Retina (tissue), 1 donor: ENCODE measurements at regions not wholly inside any gene's neighbourhood (a gene's known extent, or its start where the extent isn't known, plus 50 kb on each side); places are given as distances from the start of the nearest gene placed in this dataset.
A peak's percentile ranks its signal among the peaks of the same experiment; 100 is the strongest.
"Not testable (repeated sequence)": the region's sequence is repeated elsewhere in the genome, so short reads cannot be mapped to it uniquely, and the experiment has no call there.

Experiments used
- DNase-seq: peaks from one replicate; pipeline ENCODE4 v3.0.0-alpha.2; 2016

DNA sequence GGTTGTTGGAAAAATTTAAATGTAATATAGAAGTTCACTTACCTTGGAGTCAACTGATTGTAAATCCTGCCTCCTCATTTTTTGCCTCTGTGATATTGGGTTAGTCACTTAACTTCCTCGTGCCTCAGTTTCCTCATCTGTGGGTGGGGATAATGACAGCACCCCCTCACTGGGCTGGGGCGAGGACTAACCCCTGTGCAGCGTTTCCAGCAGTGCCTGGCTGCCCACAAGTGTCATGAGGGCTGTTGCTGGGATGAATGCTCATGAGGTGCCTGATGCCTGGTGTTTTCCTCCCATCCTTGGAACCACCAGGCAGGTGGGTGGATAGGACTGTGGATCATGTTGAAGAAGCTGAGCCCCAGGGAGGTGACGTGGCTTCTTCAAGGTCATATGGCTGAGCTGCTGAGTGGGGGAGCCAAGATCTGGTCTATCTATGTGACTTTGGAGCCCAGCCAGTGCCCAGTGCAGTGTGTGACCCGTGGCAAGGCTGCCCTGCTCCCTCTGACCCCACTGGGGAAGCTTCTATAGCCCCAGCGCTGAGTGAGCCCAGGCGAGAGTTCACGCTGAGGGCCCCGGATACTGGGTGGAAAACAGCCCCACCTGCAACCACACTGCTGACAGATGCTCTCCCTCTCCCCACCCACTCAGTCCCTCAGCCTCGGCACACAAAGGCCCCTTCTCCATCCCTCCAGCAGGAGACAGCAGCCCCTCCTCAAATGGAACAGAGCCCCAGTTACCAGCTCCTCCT is 446.0 kb downstream of the PTPRU start:
- peak; percentile 56 for DNase-seq

DNA sequence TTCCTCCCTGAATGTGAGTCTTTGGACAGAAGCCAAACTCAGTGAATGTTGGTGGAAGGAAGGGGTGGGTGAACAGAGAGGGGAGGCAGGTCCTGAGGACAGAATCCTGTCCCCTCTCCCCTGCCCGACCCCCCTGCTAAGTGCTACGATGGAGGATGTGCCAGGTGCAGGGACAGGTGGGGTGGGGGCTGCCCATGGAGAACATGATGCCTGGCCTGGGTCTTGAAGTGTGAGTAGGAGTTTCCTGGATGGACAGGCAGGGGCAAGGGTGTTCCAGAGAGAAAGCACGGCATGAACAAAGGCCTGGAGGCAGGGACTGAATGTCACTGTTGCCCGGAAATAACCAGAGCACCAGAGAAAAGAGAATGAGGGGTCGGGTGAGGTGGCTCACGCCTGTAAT is 445.1 kb downstream of the PTPRU start:
- not testable (repeated sequence) for DNase-seq

DNA sequence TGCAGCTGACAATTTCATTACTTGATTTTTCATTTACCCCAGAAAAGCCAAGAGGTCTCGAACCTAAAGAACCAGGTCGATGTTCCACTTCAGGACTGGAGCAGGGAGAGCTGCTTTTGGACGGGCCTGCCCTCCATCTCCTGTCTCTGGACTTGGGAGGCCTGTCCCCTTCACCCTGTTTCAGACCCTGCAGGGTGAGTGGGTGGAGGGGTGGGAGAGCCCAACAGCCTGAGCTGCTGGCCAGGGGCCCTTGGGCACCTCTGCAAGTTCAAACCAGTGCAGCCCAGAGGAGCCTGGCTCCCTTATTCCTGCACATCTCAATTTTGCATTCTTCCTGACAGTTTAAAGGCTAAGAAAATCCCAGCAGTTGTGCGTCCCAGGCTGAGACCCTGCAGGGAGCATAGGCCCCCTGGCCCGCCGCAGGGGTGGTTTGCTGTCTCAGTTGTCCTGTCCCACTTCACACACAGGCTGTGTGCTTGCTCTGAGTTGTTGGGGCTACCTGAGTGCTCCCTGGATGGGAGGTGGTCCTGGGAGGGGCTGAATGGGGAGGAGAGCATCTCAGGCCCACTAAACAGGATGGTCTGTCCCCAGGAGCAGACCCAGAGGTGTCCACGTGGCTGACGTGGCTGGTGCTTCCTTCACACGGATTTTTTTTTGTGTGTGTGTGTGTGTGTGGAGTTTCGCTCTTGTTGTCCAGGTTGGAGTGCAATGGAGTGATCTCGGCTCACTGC is 443.7 kb downstream of the PTPRU start:
- DNase-seq = no peak

DNA sequence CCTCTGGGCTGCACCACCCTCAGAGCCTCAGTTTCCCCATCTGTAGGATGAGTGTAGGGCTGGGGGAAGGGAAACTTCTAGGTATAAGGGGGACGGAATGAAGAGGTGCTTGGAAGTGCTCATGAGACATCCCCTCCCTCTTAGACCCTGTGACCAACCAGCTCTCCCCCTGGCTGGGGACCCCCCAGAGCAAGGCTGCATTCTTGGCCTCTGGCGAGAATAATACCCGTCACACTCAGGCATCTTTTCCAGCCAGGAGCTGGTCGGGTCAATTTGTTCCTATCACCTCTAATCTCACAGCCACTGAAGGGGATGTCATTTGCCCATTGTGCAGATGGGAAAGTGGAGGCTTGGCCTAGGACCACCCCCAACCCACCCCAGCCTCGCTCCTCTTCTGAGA is 443.0 kb downstream of the PTPRU start:
- DNase-seq = no peak

DNA sequence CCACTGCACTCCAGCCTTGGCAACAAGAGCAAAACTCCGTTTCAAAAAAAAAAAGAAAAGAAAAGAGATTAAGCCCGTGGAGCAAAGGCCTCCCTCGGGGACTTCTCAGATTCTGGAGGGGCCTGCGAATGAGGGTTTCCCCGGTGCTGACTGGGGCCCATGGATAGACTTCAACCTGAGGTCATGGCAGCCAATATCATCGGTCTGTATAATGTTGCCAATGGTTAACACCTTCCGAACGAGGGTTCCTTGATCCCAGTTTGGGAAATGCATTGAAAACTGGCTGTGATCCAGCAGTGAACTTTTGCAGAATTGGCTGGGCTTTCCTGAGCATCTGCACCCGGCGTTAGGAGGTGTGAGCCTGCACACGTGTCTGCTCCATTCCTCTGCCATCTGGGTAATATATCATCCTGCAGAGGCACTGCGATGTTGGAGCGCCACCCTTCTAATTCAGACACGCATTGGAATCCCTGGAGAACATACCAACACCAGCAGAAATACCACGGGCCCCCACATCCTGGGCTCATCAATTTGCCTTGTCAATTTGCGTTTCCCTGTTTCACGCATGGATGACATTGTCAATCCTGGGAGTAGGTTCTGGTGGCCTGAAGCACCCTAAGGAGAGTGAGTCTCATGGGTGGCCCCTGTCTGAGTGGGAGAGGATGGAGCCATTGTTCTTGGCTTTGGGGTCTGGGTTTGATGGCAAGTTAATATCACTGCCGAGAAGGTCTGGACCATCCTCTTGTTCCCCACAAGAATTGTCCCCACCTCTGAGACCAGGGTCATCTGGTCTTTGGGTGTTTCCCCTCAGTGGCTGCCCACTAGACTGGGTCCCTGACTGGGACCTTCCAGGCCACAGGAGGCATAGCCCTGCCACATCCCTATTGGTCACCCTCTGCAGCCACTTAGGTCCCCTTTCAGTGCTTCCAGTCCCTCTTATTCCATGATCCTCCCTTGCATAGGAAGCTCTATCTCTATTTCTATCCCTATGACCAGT is 441.0 kb downstream of the PTPRU start:
- no peak for DNase-seq

DNA sequence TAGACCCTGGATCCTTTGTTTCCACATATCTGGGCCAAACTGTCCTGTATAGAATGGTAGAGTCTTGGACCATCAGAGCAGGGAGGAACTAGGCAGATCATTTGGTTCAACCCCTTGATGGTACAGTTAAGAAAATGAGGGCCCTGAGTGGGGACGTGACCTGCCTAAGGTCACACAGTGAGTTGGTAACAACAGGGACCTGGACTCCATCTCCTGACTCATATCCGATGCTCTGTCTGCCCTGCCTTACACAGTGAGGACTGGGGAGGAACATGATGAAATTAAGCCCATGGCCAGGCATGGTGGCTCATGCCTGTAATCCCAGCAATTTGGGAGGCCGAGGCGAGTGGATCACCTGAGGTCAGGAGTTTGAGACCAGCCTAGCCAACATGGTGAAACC is 440.2 kb downstream of the PTPRU start:
- DNase-seq = no peak

DNA sequence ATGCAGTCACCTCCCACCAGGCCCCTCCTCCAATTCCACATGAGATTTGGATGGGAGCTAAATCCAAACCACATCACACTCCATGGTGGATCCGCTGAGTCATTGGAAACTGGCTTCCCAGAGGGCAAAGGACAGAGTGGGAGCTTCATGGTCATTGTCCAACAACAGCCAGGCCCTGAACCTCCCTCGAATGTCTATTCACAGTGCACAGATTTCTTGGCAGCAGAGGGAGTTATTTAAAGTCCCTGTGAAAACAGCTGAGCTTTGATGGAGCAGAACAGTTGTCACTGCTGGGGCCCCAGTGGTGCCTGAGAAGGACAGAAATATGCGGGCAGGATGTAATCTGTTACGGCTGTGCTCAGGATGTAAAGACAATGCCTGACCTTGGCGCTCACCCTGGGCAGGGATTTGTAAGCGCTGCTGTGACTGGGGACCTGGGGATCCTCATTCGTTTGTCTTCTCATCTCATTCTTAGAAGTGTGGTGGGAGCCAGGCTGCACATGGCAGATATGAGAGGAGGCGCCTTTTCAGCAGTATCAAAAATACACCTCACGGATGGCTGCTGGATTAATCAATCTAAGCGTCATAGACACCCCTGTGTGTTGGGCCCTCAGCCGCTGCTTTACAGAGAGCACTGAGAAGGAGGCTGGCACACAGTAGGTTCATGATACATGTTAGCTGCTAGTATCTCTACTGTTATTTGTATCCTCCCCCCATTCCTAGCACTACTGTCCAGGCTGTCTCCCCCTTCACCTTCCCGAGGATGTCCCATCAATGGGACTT is 439.4 kb downstream of the PTPRU start:
- no peak for DNase-seq

DNA sequence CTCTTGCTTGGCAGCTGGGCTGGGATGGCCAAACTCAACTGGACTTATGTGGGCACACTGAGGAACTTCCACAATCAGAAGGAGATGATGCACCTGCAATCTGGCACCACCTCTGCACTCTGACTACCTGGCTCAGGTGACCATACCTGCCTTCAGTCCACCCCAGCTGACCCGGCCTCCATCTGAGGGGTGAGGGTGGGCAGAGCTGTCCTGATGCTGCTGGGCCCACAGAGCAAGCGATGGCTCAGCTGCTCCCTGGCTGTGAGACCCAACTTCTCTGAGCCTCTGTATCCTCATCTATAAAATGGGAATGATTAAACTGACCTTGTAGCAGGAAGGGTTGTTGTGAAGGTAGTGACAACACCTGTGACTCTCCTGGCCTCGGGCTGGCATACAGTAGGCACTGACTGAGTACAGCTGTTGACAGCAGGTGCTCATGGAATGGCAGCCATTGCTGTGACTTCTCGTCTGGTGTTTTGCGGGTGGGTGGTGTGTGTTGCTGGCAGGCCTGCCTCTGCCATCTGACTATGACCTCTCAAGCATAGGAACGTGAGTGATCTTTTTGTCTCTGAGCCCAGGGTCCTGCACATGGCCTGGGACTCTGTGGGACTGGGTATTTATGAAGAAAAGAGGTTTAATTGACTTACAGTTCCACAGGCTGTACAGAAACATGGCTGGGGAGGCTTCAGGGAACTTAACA is 438.5 kb downstream of the PTPRU start:
- no peak for DNase-seq

DNA sequence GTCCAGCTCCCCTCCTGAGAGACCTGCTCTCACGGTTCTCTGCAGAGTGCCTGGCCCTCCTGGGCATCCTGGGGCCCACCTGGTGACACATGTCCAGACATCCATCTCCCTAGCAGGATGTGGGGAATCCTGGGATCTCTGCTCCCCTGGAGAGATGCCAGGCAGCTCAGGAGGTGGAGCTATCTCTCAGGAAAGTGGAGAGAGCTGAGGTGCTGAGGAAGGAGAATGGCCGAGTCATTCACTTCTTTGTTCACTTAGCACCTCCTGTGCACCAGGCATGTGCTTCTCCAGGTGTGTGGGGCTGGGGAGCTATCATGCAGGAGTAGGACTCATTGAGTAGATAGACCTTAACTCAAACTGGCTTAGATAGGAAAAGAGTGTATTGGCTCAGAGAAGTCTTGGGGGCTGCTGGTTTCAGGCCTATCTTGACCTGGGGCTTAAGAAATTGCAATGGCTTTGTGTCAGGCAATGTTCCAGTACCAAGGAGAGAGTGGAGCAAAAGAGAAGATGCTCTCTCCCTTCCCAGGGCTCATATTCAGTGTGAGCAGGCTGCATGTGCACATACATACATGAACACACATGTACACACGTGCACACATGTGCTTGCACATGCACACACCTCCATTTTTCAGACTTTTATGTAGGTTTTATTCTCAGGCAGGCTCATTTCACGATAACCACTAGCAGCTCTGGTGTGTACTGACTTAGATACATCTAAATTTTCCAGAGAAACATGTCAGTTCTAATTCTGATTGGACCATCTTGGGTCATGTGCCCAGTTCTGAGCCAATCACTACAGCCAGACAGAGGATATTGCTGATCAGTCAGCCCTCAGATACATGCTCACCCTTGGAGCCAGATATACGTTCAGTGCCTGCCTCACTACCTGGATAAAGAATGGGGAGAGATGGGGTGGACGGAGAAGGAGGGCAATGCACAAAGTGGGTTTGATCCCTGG is 437.6 kb downstream of the PTPRU start:
- DNase-seq = no peak

DNA sequence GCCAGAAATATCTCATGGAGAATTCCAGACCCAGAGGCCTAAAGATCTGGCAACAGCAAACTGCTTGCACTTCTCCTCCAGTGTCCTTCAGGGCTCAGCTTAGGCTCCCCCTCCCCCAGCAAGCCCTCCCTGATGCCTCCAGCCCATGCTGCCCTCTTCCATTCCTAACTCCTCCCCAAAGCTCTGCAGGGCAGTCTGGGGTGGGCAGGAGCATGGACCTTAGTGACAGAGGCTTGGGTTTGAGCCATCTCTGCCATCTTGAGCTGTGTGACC is 436.8 kb downstream of the PTPRU start:
- no peak for DNase-seq

DNA sequence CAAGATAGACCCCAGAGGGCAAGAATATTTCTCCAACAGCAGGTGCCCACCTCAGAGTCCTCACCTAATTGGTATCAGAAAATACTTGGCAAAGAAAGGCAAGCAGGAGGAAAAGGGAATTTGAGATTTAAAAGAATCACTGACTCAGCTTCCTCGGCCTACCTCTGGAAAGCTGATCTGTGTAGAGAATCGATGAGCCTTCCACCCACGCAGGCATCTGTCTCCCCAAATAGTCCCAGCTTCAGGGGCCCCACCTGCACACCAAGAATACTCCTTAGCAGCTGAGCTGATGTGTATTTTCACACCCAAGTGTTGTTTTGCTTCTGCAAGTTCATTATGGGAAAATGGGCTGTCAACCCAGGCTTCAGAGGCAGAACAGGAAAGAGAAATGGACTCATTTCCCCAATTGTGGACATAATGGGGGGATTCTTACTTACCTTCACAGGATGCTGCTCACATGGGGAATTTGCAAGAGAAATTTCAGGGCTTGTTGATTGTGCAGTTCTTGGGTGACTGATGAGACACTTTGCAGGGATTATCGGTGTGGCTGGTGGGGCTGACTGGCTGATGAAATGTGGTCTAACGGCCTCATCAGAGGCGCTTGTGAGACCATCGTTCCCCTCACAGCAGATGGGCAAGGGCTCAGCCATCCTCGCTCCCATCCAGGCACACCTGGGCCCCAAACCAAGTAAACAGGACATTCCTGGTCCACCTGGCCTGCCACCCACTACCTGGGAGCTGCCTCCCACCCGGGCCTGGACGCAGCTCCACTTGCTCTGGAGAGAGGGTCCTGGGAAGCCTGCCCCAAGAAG is 436.3 kb downstream of the PTPRU start:
- DNase-seq = peak; percentile 1

DNA sequence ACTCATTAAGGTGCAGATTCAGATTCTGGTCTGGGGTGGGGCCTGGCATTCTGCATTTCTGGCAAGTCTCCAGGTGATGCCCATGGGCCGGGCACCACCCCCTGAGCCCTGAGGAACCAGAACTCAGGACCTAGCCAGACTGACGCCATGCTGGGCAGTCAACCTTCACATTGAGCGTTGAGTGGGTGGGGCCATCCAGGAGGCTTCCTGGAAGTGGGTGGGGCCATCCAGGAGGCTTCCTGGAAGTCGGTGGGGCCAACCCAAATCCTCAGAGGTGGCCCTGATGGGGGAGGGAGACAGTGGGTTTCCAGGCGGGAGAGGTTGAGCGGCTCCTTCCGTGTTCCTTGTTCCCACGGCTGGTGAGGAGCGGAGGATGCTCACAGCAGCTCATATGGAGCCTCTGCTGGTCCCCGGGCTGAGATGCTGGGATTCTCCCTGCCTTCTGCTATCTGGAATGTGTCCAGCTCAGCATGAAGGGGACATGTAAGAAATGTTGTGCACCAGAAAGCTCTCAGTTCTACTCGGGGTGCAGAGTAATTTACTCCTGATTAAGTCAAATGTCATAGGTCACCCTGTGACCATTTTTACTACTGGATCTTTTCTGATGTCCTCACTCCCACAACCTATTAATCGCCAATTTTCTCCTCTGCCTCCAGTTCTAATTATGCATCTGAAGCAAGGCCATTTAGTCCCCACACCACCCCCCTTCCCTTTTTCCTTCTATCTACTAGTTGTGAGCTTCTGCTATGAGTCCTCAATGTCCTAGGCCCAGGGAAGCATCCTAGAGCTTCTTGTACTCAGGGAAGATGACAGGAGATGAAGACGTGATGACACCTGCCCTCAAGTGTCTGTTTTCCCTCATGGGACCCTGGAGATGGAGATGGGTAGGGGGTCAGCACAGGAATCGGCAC is 435.4 kb downstream of the PTPRU start:
- no peak for DNase-seq

DNA sequence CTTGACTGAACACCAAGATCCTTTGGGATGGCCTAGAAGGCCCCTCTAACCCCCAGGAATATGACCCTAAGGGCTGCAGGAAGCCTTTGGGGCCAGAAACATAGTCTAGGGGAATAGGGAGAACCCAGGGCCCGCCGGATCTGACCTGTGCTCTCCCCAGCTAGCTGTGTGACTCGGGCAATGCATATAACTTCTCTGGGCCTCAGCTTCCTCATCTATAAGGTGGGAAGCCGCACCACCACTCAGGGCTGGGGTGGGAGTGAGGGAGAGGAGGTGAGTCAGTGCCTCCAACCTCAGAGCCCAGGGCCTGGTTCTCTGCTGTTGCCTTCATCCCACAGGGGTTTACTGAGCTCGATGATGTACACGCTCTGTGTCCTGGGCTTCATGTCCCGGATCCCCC is 434.4 kb downstream of the PTPRU start:
- no peak for DNase-seq

DNA sequence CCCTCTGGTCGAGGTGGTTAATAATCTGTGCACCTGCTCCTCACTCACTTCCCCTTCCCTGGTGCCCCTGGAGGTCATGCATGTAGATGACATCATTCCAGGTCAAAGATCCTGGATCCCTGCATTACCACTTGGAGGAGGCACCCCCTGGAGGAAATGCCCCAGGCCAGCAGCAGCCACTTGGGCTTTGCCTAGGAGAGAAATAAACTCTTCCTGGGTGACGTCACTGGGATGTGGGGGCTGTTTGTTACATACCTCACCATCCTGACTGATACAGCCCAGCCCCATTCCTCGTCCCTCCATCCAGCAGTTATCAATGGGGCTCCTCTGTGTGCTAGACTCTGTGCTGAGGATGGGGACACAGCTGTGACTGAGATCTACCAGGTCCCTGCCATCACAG is 433.6 kb downstream of the PTPRU start:
- DNase-seq = no peak

DNA sequence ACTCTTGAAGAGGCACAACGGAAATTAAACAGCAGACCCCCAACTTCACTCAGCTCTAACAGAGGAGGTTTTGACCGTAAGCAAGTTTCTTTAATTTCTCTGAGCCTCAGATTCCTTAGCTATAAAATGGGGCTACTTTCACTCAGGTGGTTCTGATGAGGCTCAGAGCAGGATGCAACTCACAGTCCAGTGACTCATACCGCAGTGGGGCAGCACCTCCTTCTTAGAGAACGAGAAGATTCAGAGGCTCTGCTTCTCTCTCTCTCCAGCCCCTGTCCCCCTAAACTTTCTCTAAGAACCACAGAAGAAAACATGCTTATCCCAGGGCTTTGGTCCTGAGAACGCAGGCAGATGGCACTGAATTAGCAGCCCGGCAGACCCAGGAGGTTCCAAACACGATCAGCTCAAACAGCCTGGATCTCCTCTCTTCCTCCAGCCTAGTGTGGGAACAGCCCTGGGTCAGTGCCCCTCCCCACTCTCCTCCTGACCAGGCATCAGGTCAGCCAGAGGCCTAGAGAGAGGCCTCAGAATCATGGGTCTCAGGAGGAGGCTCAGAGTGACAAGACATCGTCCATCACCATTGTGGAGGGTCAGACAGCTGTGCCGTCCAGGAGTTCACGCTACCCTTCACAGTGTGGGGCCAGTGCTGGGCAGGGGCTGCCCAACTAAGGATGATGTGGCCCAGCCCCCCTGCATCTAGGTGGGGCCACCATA is 433.0 kb downstream of the PTPRU start:
- no peak for DNase-seq

DNA sequence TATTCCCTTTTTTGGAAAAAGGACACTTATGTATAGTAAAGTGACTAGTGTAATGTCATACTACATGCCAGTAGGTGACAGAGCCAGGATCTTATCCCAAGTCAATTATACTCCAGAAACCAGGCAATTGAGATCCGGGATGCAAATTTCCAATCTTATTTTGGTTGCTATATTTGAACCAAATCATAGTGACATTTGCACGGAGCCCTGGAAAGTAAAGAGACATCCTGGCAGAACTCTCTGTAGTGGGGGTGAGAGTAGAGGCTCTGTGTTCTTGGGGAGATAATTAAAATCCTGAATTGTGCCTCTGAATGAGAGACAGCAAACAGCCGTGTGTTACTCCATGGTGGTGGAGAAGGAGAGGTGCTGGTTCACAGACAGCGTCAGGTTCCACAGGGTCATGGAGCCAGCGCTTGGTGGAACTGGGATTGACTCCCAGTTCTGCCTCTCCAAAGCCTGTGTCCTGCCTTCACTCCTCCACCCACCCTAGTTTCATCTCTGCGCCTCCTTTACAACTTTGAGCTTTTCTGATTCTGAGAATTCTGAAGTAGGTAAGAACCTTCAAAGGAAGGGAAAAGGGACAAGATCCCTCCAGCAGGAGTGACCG is 432.3 kb downstream of the PTPRU start:
- DNase-seq = no peak

DNA sequence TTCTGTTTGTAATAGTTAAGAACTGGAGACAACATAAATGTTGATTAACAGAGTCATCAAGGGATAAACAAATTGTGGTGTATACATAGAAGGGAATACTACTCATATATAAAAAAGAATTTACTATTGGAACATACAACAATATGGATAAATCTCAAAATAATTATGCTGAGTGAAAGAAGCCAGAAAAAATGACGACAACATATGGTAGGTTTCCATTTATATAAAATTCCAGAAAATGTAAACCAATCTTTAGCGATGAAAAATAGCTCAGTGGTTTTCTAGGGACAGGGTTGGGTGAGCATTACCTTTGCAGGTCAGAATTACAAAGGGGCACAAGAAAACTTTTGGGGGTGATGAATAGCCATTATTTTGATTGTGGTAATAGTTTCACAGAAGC is 431.6 kb downstream of the PTPRU start:
- no peak for DNase-seq

DNA sequence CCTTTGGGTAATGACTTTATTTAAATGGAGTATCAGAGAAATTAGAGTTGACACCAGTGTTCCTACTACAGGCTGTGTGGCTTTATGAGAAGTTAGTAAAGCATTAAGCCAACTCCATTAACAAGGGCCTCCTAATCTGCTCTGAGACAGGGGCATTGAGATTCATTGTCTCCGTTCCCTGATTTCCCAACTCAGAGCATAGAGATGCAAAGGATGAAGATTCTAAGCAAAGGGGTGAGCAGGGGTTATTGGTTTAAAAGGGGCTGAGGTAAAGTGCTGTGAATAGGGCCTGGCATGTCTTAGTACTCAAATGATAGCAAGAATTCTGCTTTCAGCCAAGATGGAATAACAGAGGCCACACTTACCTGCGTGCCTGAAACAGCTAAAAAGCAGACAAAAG is 428.4 kb downstream of the PTPRU start:
- no peak for DNase-seq
